ENCODE measurements at regions not wholly inside any gene's neighbourhood (a gene's known extent, or its start where the extent isn't known, plus 50 kb on each side); places are given as distances from the start of the nearest gene placed in this dataset.

DNA sequence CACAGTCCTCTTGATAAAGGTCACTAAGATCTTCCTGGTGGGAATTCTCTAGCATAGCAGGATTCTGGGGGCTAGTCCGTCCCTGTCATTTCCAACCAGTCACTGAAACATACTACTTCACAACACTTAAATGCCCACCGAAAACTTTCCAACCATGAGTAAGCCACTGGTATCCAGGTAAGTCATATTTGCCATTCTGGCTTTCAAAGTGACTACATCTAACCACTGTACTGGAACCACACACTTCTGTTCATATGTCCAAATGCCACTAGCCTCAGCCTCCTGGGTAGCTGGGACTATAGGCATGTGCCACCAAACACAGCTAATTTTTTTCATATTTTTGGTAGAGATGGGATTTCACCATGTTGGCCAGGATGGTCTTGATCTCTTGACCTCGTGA, 64.3 kb upstream of the VANGL1 start:
- no peak for DNase-seq (ENCODE audit: low spot score)

DNA sequence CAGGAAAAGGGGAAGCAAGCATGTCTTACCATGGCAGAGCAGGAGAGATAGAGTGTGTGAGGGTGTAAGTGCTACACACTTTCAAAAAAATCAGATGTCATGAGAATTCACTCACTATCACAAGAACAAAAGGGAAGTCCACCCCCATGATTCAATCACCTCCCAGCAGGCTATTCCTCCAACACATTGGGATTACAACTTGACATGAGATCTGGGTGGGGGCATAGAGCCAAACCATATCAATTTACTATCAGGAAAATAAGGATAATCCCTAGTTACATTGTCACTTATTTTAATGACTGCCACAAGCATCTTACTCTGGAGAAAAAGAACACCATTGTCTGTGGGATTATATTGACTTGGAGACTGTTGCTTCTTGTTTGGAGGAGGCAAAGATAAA, 66.1 kb upstream of the VANGL1 start:
- DNase-seq (ENCODE audit: low spot score) = no peak

DNA sequence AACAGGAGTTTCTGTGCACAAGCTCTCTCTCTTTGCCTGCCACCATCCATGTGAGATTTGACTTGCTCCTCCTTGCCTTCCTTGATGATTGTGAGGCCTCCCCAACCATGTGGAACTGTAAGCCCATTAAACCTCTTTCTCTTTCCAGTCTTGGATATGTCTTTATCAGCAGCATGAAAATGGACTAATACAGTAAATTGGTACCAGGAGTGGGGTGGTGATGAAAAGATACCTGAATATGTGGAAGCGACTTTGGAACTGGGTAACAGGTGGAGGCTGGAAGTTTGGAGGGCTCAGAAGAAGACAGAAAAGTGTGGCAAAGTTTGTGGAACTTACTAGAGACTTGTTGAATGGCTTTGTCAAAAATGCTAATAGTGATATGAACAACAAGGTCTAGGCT, 69.1 kb upstream of the VANGL1 start:
- no peak for DNase-seq (ENCODE audit: low spot score)

DNA sequence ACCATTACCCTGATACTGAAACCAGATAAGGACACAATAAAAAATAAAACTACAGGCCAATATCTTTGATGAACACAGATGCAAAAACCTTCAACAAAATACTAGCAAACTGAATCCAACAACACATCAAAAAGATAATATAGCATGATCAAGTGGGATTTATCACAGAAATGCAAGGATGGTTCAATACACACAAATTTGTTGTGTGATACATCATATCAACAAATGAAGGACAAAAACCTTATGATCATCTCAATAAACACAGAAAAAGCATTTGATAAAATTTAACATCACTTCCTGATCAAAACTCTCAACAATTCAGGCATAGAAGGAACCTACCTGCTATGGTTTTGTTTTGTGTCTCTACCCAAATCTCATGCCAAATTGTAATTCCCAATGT, 74.3 kb upstream of the VANGL1 start:
- DNase-seq (ENCODE audit: low spot score) = no peak

DNA sequence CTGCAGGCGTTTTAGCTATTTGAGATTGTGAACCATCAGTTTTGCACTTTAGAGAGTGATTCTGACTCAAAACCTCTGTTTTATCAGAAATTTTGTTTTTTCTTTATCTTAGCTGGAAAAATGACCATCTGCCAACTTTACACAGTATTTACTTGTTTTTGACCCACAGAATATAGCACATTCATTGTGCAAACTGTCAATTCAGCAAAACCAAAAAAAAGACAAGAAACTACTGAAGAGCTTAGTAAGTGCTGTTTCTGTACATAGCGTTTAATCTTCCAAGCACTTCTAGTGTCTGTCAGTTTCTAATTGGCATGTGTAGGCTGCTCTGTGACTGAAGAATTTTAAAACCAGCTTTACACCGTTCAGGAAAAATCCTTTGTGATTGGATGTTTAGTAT, 76.0 kb upstream of the VANGL1 start:
- no peak for DNase-seq (ENCODE audit: low spot score)

DNA sequence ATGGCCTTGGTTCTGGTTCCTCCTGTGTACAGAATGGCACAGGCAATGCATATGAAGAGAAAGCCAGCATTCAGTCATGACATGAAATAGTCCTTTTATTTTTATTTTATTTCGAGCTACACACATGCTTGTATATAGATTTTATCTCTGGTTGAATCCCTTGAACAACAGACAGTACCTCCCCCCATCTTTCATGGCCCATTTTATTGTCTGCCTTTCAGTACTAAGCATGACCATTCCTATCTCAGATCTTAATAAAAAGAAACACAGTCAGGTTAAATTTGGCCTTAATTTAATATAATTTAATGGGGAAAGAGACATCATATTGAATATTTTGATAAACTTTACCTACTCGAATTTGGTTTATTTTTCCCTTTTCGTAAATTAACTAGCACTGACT, 76.4 kb upstream of the VANGL1 start:
- DNase-seq (ENCODE audit: low spot score) = no peak

DNA sequence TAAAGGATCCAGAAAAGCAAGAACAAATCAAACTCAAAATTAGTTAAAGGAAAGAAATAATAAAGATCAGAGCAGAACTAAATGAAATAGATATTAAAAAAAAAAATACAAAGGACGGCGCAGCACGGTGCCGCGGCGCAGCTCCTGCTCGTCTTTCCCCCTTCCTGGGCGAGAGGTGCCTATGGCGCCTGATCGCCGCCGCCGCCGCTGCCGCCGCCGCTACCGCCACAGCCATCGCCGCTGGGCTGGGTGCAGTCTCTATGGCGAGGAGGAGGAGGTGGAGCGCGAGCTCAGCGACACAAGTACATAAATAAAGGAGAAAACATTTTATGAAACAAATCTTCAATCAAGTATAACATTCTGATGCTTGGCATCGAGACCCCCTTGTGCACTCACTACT, 77.6 kb upstream of the VANGL1 start:
- no peak for DNase-seq (ENCODE audit: low spot score)

DNA sequence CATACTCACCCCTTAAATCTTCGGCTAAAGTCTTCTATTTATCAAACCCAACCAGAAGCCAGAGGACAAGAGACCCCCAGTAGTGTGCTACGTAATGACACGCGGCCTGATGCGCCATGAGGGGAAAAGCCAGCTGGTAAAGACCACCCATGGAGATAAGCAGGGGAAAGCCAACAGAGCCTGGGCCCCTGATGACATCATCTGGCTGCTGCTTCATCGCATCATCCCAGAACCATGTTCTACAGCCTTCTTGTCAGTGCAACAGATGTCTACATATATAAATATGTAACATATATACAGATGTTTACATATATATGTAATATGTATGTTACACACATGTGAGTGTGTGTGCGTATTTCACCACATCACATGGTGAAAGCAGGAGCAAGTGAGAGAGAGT, 81.7 kb upstream of the VANGL1 start:
- no peak for DNase-seq (ENCODE audit: low spot score)

DNA sequence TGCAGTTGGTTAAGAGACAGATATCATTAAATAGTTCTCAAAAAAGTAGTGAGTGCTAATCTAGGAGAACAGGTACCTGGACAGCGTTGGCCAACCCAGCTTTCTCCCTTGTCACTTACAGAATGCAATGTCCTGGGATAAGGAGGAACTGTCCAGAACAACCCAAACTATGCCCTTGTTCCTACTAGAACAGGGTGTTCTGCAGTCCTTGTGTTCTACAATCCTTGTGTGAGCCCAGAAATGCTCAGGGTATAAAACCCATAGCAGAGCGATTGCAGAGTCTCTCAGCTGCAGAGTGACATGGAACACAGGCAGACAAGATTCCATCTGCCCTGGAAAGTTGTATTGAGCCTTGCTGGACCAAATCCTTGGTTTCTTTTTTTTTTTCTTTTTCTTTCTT, 83.5 kb upstream of the VANGL1 start:
- DNase-seq (ENCODE audit: low spot score) = no peak

DNA sequence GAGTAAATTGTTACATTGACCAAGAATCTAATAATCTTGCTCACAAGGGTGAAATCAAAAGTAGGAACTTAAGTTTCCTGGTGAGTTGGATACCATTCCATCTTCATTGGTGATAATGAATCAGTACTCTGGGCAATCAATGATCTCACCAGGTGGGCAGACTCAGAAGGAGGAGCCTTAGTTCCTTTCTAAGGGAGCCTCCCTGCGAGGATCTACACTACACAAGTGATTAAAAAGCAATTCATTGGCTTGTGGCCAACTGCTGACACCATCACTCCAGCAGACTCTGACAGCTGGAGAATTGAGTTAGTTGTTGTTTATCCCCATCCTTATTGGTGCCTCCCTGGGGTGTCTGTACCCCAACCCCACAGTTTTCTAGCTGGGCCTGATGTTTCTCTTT, 84.1 kb upstream of the VANGL1 start:
- DNase-seq (ENCODE audit: low spot score) = no peak

DNA sequence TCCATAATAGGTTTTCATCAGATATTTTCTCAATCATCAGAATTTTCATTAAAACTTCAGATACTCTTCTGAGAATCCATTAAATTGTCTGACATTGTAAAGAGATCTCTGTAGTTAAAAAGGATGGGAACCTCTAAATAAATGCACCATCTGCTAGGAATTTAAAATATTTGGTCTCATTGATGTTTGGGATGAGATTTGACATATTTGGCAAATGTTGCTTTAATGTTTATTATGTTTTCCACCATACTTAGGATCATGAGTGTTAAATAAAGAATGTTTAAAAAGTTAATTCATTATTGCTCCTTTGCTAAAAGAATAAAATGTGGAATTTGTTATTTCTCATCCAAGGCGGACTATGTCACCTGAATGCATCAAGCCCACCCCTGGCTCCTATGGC, 85.5 kb upstream of the VANGL1 start:
- no peak for DNase-seq (ENCODE audit: low spot score)

DNA sequence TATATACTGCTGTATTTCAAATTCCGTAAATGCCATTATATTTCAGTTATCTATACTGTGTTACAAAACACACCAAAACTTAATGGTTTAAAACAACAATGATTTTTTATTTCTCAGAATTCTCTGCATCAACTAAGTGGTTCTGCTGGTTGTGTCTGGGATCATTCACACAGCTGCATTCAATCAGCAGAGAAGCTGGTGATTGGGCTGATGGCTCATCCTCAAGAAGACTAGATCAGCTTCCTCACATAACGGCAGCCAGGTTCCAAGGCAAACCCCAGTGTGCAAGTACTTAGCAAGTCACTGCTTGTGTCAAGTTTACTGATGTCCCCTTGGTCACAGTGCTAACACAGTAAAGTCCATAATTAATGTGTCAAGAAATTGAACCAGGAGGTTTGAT, 86.3 kb upstream of the VANGL1 start:
- no peak for DNase-seq (ENCODE audit: low spot score)

DNA sequence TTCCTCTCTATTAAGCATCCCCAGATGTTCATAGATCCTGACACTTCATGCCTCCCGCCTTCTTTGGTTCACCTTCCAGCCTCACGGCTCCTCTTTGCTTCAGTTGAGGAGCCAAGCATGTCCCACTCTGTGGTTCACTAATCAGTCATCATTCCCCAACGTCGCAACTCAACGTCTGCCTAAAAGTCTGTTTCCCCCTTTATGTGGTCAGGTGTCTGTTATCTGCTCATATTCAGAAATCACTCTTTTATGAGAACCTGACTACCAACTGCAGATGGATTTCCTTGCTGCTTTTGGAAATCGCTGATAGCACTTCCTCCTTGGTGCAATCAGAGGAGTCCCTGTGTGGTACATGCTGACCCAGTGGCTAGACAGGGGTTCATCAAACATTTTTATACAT, 94.1 kb upstream of the VANGL1 start:
- no peak for DNase-seq (ENCODE audit: low spot score)

DNA sequence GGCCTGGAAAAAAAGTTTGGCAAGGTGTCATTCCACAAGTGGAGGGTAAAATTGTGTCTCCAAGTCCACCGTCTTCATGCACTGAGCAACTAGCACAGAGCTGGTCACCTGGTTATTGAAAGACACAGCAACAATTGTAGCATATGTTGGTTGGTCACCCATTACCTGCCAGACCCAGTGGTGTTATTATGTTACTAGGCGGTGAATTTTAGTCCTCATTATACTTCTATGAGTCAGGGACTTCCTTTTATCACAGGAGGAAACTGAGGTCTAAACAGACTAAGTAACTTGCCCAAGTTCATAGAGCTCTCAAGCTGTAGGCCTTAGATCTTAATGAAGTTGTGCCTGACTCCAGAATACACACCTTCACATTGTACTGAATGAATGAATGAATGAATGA, 94.9 kb upstream of the VANGL1 start:
- no peak for DNase-seq (ENCODE audit: low spot score)

DNA sequence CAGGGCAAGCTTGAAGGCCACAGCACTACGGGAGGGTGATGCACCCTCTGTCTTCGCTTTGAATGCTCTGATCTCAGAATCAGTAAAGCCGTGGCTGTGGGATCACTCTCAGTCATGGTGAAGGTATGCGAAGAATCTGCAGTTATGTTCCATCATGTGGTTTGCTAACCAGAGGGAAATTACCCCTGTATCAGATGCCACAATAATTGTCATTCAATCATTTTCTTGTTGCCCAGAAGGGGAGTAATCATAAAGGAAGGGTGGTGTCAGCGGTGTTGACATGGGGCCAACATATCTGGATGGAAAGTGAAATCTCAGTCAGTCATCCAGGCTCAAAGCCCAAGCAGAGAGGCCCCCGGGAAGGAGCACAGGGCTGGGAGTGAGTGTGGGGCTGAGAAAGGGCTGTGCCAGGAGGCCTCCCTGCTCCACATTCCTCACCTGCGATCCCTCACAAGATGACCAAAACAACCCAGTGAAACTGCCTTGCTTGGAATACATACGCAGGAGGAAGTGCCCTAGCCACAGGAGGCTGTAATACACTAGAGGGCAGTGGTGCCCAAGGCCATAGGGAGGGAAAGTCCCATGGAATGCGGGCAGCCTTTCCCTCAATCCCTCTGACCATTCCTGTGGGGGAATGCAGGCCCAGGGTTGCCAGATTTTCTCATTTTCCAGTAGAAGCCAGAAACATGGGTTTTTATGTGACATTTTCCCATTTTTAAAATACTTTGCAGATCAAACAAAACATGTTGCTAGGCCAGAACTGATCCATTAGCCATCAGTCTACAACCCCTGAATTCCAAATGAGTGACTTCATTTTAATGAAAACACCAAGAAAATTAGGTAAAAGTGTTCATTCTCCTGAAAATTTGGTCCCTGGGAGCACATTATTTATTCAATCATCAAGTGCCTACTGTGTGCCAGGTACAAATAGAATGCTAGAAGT, 95.7 kb upstream of the VANGL1 start:
- DNase-seq (ENCODE audit: low spot score) = no peak

DNA sequence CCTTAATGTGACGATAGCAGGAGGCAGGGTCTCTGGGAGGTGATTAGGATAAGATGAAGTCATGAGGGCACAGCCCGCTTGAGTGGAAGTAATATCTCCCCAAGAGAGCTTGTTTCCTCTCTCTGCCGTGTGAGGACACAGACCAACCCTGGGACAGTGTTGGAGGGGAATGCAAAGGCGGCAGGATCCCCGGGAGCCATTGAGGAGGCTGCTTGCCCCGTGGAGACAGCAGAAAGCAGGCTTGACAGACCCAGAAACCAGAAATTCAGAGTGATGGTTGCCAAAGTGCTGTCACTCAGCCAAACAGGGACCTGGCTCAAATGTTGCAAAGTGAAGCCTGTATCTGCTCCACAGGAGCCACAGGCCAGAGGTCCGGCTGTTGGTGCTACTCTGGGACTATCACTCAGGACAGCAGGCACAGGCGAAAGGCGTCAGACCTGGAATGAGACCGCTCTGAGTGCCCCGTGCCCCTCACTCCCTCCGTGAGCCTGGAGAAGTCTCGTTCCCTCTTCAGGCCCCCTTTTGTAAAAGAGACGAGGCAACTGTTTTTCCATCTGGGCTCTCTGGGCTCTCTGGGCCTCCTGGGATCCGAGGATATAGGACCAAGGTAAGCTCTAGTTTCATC, 96.6 kb upstream of the VANGL1 start:
- DNase-seq (ENCODE audit: low spot score) = no peak

DNA sequence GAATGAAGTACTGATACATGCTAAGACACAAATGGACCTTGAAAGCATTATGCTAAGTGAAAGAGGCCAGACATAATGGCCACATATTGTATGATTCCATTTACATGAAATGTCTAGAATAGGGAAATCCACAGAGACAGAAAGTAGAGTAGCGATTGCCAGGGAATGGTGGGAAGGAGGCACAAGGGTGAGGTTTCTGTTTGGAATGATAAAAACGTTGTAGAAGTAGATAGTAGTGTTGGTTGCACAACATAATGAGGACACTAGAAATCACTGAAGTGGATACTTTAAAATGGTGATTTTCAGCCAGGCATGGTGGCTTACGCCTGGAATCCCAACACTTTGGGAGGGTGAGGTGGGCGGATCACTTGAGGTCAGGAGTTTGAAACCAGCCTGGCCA, 97.6 kb upstream of the VANGL1 start:
- no peak for DNase-seq (ENCODE audit: low spot score)

DNA sequence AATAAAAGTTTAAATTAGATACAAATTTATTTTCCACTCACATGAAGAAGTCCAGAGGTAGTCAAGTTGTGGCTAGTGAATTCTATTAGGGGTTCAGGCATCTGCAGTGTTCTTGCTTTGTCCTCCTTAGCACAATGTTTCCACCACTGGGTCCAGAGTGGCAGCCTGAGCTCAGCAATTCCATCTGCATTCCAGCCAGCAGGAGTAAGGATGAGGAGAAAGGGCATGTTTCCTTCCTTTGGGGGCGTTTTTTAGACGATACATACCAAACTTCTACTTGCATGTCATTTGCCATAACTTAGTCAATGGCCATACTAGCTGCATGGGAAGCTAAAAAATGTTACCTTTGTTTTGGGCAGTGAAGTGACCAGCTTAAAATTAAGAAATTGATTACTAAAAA, 98.5 kb upstream of the VANGL1 start:
- DNase-seq (ENCODE audit: low spot score) = no peak

DNA sequence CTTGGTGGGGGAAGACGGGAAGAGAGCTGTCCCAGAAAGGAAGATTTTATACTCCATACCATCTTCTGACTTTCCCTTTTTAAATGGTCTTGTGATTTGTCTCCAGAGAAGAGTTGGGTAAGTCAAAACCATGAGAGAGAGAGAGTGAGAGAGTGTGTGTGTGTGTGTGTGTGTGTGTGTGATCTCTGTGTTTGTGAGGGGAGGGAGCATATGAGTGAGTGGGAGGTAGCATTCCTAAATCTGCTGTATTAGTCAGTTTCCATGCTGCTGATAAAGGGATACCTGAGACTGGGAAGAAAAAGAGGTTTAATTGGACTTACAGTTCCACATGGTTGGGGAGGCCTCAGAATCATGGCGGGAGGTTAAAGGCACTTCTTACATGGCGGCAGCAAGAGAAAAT, 102.0 kb upstream of the VANGL1 start:
- DNase-seq (ENCODE audit: low spot score) = no peak

DNA sequence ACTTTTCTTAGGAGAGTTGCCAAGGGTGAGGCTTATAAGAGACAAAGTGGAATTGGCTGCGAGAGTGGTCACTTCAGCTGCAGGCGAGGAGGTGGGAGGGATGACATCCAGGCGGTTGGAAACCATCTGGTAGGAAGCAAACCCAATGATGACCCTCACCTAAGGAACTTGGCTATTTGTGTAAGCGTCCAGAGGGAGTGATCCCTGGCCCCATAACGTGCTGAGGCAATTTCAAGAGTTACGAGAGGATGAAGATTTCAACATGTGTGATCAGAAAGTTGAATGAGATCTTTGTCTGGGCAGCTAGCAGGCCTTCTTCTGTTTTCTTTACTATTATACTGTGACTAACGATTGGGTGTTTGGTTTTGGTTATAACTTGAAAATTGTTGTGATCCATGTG, 102.7 kb upstream of the VANGL1 start:
- no peak for DNase-seq (ENCODE audit: low spot score)

DNA sequence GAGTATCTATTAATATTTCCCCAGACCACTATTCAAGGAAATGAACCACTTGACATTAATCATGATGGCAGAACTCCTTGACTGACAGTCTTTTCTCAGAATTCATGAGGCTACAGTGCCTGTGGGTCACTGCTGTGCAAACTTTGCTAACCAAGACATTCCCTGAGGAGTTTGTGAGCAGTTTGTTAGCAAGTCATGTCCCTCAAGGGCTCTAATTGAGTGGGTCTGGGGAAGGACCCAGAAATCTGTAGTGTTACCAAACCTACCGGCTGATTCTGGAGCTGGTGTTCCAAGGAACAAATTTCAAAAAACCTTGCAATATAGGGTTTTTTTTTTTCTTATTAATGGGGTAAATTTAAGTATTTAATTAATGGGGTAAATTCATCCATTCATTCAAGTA, 103.2 kb upstream of the VANGL1 start:
- no peak for DNase-seq (ENCODE audit: low spot score)

DNA sequence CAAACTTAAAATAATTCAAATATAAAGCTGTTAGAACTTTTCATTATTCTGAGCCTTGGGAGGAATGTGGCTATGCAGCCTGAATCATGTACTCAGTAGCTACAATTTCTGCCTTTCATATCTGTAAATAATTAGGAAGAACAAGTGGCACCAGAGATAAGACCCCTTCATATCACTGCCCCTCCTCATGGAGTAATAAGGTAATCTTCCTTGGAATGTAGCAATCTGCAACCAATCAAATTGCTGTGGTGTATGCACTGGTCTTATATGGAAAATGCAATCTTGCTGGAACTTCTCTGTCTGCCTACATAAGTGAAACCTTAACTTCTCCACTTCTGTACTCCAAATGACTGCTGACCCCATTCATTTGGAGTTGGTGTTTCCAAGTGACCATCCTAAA, 104.4 kb upstream of the VANGL1 start:
- no peak for DNase-seq (ENCODE audit: low spot score)

DNA sequence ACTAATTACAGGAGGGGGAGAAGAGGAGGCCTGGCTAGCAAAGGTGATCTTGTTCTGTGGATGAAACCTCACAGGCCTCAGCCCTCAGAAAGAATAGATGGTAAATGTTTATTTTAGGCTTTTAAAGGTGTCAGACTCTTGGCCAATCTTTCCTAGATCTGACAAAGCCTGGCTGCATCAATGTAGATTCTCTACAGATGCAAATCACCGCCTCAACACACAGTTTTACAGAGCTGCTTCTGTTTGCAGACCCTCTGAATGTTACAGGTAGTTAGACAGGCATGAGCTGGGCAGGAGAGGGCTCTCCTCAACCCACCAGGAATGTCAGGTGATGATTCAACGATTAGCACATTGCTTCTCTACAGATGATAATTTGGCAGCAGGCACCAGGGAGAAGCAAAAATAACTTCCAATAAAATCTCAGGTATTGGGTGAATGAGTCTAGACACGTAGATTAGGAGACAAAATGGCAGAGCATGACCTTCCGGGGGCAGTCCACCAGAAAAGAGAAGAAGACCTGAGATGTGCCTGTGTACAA, 105.4 kb upstream of the VANGL1 start:
- no peak for DNase-seq (ENCODE audit: low spot score)

DNA sequence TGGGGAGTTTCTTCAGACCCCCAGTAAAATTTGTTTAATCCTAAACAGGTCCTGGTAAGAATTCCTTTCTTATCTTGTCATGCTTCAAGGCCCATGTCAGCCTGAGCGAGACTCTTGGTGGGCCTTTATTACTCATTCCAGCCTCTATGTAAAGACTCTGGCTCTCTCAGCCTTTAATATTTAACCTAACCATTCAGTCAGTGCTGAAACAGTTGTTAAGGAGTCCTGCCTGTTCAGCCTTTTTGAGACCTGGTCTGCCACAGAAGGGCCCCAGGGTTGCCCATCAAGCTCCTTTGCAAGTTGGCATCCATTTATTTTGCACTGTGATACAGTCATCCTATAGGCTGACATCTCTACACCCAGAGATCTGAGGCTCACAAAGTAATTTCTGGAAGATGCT, 107.7 kb upstream of the VANGL1 start:
- DNase-seq (ENCODE audit: low spot score) = no peak
